Panc1 (cell line): ENCODE measurements at regions not wholly inside any gene's neighbourhood (a gene's known extent, or its start where the extent isn't known, plus 50 kb on each side); places are given as distances from the start of the nearest gene placed in this dataset.

Source experiments
- ATAC-seq: fragments of 200-7000 bp; cut with Tn5 transposase; 2 replicates; pipeline ENCODE4 v1.9.1; 2020; ENCODE audit warnings: mild to moderate bottlenecking, moderate library complexity
- BruUV-seq: library from RNA; stranded (reverse); fragments of 400-500 nt; replicated peaks from 2 replicates; lab custom pipeline; 2021; lab: Mats Ljungman, UMichigan
- CTCF ChIA-PET: fragments of 300-600 bp; sonication (Branson Sonifier 250); formaldehyde crosslinking; loops from one replicate; lab custom pipeline; 2022; ENCODE audit warnings: antibody characterized with exemption; lab: Charles Lee
- POLR2A ChIA-PET: fragments of 300-600 bp; sonication (Branson Sonifier 250); formaldehyde crosslinking; loops from one replicate; lab custom pipeline; 2022; ENCODE audit warnings: antibody characterized with exemption; lab: Charles Lee
- DNase-seq: peaks from one replicate; pipeline ENCODE4 v3.0.0-alpha.2; 2010; ENCODE audit warnings: low read depth, low spot score
- H3K27ac ChIP-seq: 2 replicates; pipeline ENCODE4 v1.5.1; 2011; ENCODE audit warnings: mild to moderate bottlenecking, low read length, inconsistent platforms
- H3K27me3 ChIP-seq: fragments of 200-500 bp; sonication (Bioruptor generic); 2 replicates; pipeline ENCODE4 v1.6.0; 2014; ENCODE audit warnings: low read length, inconsistent platforms; ENCODE audit not compliant: control insufficient read depth, insufficient read depth
- H3K36me3 ChIP-seq: fragments of 200-500 bp; sonication (Bioruptor generic); 2 replicates; pipeline ENCODE4 v1.5.1; 2014; ENCODE audit warnings: inconsistent platforms, mild to moderate bottlenecking, low read length, moderate library complexity; ENCODE audit not compliant: control insufficient read depth, insufficient read depth
- H3K4me1 ChIP-seq: 2 replicates; pipeline ENCODE4 v1.5.1; 2011; ENCODE audit warnings: inconsistent platforms, mild to moderate bottlenecking, low read length, moderate library complexity; ENCODE audit not compliant: control insufficient read depth, insufficient read depth
- H3K4me3 ChIP-seq, 2 experiments: 2 replicates each; pipeline ENCODE4 v1.5.1; 2011 to 2012; ENCODE audit warnings: low read depth in 2 of 2, low read length in 2 of 2, mild to moderate bottlenecking in 2 of 2, inconsistent platforms in 1 of 2, moderate library complexity in 1 of 2
- H3K9me3 ChIP-seq: fragments of 200-500 bp; sonication (Bioruptor generic); 2 replicates; pipeline ENCODE4 v1.5.1; 2014; ENCODE audit warnings: low read depth, mild to moderate bottlenecking, inconsistent platforms, low read length, moderate library complexity; ENCODE audit not compliant: control insufficient read depth, insufficient read depth
- POLR2AphosphoS5 ChIP-seq: IDR thresholded peaks from 2 replicates; pipeline ENCODE4 v1.6.1; 2012; ENCODE audit warnings: mild to moderate bottlenecking, low read depth, low read length, moderate library complexity
- REST ChIP-seq, 2 experiments: IDR thresholded peaks; 2 replicates each; pipeline ENCODE4 v1.6.1; 2011 to 2012; ENCODE audit warnings: low read depth in 2 of 2, control low read depth in 1 of 2, low read length in 1 of 2, mild to moderate bottlenecking in 1 of 2, moderate library complexity in 1 of 2; ENCODE audit not compliant: insufficient read depth in 1 of 2
- SIN3A ChIP-seq: IDR thresholded peaks from 2 replicates; pipeline ENCODE4 v1.6.1; 2012; ENCODE audit warnings: low read depth, mild to moderate bottlenecking, low read length, moderate library complexity, borderline replicate concordance; ENCODE audit not compliant: insufficient read depth
- TCF7L2 ChIP-seq: IDR thresholded peaks from 2 replicates; pipeline ENCODE4 v1.6.1; 2011; ENCODE audit warnings: mild to moderate bottlenecking, low read depth, low read length, inconsistent platforms
- in situ Hi-C: cut with HindIII; loops from 2 replicates; pipeline ENCODE4 v1.10.0; 2016; ENCODE audit warnings: low sequenced_read_pairs, low pct_unique_long_range_greater_than_20kb
- intact Hi-C: fragments of 100-400 bp; cut with micrococcal nuclease; formaldehyde crosslinking; loops from one replicate; pipeline ENCODE4 v1.10.0; 2022; ENCODE audit not compliant: unreplicated experiment
- TF ChIP-seq, protein P1 (sequence below): fragments of 450-650 bp; IDR thresholded peaks from 2 replicates; pipeline ENCODE4 v1.5.1; 2017; ENCODE audit warnings: mild to moderate bottlenecking

- POLR2A ChIA-PET: no interaction called here
- ATAC-seq: no peak
- Histone ChIP-seq H3K4me3 (no peak overlapping the region), H3K4me1 (no peaks in the 10 kb centered on the region), H3K27me3 (no peaks in the 10 kb centered on the region), H3K27ac (no peak overlapping the region), H3K9me3 (no peaks in the 10 kb centered on the region), H3K36me3 (no peaks in the 10 kb centered on the region)
- TF ChIP-seq, protein P1, sequence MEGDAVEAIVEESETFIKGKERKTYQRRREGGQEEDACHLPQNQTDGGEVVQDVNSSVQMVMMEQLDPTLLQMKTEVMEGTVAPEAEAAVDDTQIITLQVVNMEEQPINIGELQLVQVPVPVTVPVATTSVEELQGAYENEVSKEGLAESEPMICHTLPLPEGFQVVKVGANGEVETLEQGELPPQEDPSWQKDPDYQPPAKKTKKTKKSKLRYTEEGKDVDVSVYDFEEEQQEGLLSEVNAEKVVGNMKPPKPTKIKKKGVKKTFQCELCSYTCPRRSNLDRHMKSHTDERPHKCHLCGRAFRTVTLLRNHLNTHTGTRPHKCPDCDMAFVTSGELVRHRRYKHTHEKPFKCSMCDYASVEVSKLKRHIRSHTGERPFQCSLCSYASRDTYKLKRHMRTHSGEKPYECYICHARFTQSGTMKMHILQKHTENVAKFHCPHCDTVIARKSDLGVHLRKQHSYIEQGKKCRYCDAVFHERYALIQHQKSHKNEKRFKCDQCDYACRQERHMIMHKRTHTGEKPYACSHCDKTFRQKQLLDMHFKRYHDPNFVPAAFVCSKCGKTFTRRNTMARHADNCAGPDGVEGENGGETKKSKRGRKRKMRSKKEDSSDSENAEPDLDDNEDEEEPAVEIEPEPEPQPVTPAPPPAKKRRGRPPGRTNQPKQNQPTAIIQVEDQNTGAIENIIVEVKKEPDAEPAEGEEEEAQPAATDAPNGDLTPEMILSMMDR: no peak
- no peak for TF ChIP-seq POLR2AphosphoS5
- TF ChIP-seq SIN3A: no peak
- TF ChIP-seq REST (IDR thresholded peaks at IDR 0.05; ENCODE audit: insufficient read depth in 1 of 2, low read depth in 2 of 2, low read length in 1 of 2): no peak
- no peak for TF ChIP-seq TCF7L2
- DNase-seq: no peak
- in situ Hi-C loops (no loop called here), intact Hi-C loops (no loop called here)
- BruUV-seq: no TSS peak
- CTCF ChIA-PET: no interaction called here
Measured at GRCh38 chr10:58921421-58921855, 255.0 kb upstream of the PHYHIPL start.

DNA sequence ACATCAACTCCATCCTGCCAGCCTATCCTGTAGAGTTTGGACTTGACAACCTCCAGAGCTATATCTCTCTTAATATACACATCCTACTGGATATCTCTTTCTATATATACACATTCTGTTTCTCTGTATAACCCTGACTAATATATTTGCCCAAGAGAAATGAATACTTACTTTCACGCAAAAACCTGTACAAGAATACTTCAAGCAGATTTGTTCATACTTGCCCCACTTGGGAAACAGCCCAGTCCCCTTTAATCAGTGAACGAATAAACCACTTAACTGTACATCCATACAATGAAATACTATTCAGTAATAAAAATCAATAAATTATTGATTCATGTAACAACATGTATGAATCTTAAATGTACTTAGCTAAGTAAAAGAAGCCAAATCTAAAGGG, 251.1 kb upstream of the PHYHIPL start:
- ChIA-PET CTCF (interaction anchor here (0.6 kb wide), 1 partner anchor 448 kb away, joined by 13 read pairs; no protein-coding TSS in a partner anchor), POLR2A (no interaction called here)
- H3K36me3 ChIP-seq: no peaks in the 10 kb centered on the region
- intact Hi-C loops (no loop called here), in situ Hi-C loops (no loop called here)
- no peak for TF ChIP-seq SIN3A
- TF ChIP-seq, protein P1: no peak
- TF ChIP-seq TCF7L2: no peak
- no peak for TF ChIP-seq REST (IDR thresholded peaks at IDR 0.05; ENCODE audit: insufficient read depth in 1 of 2, low read depth in 2 of 2, low read length in 1 of 2)
- no peak for TF ChIP-seq POLR2AphosphoS5
- H3K27me3 ChIP-seq: no peaks in the 10 kb centered on the region
- H3K9me3 ChIP-seq: no peaks in the 10 kb centered on the region
- H3K4me1 ChIP-seq: no peaks in the 10 kb centered on the region
- ATAC-seq (no peak), DNase-seq (no peak)
- H3K4me3 ChIP-seq: no peak overlapping the region
- no peak overlapping the region for H3K27ac ChIP-seq
- no TSS peak for BruUV-seq
